Activated naive CD4-positive, alpha-beta T cell treated with anti-CD3 and anti-CD28 coated beads, Interleukin-2, amount 50 U/mL, for 72 hours (primary cell): ENCODE measurements at regions not wholly inside any gene's neighbourhood (a gene's known extent, or its start where the extent isn't known, plus 50 kb on each side); places are given as distances from the start of the nearest gene placed in this dataset.

Experiments
- ATAC-seq, 2 donors: fragments of 150-1000 bp; cut with Tn5 transposase; 2 replicates each; pipeline ENCODE4 v1.10.0; 2021; ENCODE audit warnings: mild to moderate bottlenecking in 2 of 2, moderate library complexity in 2 of 2
- DNase-seq, 2 donors: peaks; one replicate each; pipeline ENCODE4 v3.0.0; 2021 to 2022; ENCODE audit warnings: low spot score in 2 of 2
- H3K27ac Mint-ChIP-seq, 2 donors: one replicate each; pipeline ENCODE4 v1.8.0; 2022; ENCODE audit warnings: mild to moderate bottlenecking in 2 of 2, mixed read lengths in 2 of 2
- H3K36me3 Mint-ChIP-seq, 2 donors: one replicate each; pipeline ENCODE4 v1.8.0; 2022; ENCODE audit warnings: mixed read lengths in 2 of 2
- H3K9me3 Mint-ChIP-seq, 2 donors: one replicate each; pipeline ENCODE4 v1.8.0; 2022; ENCODE audit warnings: mixed read lengths in 2 of 2

DNA sequence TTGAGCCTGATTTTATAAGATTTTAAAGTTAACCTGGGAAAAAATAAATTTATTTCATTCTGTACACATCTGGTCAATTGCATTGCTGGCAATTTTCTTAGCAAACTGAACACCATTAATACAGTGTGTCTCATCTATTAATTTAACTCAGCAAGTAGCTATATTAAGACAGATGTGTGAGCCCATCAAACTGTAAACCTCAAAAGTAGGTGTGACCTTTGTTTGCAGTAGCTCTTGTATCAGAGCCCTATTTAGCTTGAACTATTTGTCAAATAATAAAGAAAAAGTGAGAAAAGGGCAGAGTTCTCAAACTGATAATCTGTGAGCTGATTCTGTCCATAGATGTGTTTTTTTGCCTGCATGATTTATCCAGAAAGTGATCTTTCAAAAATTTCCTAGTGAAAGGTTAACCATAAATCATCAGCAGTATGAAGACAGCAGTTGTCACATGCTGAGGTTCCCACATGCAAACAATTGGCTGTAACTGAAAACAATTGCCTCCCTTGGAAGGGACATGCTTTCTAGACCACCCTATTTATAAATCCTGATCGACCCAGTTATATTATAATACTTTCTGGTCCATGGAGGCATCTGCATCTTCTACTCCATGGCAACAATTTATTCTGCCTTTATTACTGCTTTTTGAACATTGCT lies 646.5 kb downstream of the NSUN3 start:
- ATAC-seq (no peak), DNase-seq (no peak)
- no peak overlapping the region for H3K27ac Mint-ChIP-seq
- H3K9me3 Mint-ChIP-seq = peaks cover 10 to 11% of the 10 kb centered on the region in 2 donors
- H3K36me3 Mint-ChIP-seq = no peaks in the 10 kb centered on the region

DNA sequence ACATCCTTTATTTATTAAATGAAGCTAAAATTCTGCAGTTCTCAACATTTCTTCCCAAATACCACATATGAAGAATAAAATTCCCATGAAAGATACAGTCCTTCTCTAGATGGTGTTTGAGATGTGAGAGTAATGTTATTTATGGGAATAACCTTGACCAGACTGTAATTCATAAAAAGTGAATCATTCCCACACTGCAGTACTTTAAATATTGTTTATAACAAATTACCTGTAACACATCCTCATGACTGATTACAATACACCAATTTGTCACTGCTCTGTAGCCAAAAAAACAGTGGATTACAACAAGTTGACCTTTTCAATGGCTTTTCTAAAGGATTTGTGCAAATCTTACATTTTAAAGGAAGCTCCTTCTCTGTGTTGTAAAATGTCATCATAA lies 651.3 kb downstream of the NSUN3 start:
- Mint-ChIP-seq H3K27ac (no peak overlapping the region), H3K9me3 (peaks cover 5 to 10% of the 10 kb centered on the region in 2 donors), H3K36me3 (no peaks in the 10 kb centered on the region)
- no peak for ATAC-seq
- no peak for DNase-seq

DNA sequence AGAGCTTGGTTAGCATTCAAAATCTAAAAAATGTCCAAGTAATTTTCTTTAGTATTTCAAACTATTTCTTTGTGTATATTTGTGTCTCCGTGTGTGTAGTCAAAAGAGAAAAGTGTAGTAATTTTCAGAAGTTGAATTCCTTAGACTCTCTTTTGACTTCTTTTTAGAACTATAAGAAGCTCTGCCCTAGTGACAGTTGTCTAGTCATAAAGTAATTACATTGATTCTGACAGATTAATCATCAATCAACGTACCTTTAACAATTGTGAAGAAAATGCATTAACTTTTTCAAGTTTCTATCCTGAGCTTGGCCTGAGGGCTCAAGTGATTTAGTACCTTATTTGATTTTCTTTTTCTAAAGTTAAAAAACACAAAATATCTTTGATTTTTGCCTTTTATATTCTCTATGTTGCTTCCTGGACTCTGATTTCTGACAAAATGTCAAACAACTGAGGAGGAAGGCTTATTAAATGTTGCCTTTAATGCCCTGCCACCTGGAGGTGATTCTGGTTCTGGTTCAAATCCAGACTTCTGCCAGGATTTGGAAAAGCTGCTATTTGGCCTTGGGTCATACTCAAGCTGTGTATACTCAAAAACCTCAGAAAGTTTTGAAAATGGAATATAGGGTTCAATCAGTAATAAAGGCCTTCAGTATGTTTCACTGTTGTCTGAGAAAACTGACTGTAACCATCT lies 653.6 kb downstream of the NSUN3 start:
- Mint-ChIP-seq H3K9me3 (peaks cover 5 to 14% of the 10 kb centered on the region in 2 donors), H3K27ac (no peak overlapping the region), H3K36me3 (no peaks in the 10 kb centered on the region)
- no peak for ATAC-seq
- no peak for DNase-seq

DNA sequence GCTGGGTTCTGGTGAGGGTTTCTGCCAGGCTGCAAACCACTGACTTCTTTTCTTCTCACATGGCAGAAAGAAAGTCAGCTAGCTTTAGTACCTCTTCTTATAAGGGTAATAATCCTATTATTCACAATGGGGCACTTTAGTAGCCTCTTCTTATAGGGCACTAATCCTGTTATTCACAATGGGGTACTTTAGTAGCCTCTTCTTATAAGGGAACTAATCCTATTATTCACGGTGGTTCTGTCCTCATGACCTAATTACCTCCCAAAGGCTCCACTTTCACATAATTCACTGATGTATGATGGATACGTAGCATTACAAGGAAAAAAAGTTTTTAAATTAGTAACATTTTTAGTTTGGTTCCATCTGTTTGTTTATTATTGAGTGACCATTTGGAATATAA lies 671.3 kb downstream of the NSUN3 start:
- ATAC-seq (no peak), DNase-seq (no peak)
- Mint-ChIP-seq H3K27ac (no peak overlapping the region), H3K9me3 (peaks cover 4 to 9% of the 10 kb centered on the region in 2 donors), H3K36me3 (no peaks in the 10 kb centered on the region)

DNA sequence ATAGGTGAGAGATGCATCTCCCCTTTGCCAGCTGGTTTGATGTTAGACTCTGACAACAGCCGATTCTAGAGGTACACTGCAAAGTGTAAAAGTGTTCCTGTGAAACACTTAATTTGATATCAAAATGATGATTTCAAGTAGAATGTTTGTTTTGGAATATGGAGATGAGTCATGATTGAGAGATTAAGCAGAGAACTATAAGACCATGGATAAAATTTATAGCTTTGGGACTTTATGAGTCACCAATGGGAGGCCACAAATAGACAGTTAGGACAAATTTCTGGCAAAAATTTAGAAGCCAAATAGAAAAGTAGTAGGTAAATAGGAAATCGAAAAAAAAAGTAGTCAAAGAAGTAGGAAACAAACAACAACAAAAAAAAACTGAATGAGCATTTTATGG lies 672.5 kb downstream of the NSUN3 start:
- no peaks in the 10 kb centered on the region for H3K36me3 Mint-ChIP-seq
- H3K9me3 Mint-ChIP-seq = peaks cover 4 to 9% of the 10 kb centered on the region in 2 donors
- DNase-seq (no peak), ATAC-seq (no peak)
- H3K27ac Mint-ChIP-seq = no peak overlapping the region

DNA sequence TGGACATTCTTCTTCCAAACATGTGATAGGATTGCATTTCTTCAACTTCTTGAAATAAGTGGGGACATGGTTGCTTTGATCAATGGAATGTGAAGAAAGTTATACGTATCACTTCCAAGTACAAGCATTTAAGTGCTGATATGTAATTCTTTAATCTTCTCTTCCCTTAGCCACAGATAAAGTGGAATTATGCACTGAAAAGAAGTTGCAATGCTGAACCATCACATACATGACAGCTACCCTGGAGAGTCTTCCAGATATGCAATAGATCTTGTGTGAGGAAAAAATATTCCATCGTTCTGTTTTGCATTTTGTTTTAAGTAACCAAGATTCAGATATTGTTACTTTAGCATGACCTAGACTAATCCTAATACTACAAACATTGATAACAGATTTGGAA lies 674.3 kb downstream of the NSUN3 start:
- H3K36me3 Mint-ChIP-seq = no peaks in the 10 kb centered on the region
- peaks cover 0 to 13% of the 10 kb centered on the region in 2 donors for H3K9me3 Mint-ChIP-seq
- ATAC-seq (no peak), DNase-seq (no peak)
- H3K27ac Mint-ChIP-seq = no peak overlapping the region

DNA sequence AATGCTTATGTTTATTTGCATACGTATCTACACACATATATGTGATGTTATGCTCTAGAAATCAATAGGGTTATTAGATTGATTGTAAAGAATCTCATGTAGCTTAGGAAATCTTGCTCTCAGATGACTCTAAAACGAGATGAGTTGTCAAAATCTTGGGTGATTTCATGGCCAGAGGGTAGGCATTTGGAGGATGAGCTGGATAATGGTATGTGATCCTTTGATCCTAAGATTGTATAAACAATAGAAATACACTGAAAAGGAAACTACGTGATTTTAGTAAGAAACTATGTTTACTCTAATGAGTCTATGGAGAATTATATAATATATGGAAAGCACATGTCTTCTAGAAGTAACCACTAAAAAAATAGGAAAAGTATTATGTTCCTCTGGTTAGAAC lies 676.6 kb downstream of the NSUN3 start:
- Mint-ChIP-seq H3K36me3 (no peaks in the 10 kb centered on the region), H3K9me3 (peaks cover 14 to 17% of the 10 kb centered on the region in 2 donors), H3K27ac (no peak overlapping the region)
- DNase-seq (no peak), ATAC-seq (no peak)

DNA sequence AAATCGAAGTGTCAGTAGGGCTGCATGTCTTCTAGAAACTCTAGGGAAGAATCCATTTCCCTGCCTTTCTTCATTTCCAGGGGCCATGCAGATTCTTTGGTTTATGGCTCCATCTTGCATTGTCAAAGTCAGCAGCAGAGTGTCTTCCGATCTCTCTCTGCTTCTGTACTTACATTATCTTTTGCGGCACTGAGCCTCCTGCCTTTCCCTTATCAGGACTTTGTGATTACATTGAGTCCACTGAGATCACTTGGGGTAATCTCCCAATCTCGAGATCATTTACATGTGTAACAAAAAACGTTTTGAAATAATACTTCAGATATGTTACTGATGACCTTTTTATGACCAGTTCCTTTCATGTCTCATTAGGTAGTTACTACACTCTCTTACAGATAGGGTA lies 695.9 kb downstream of the NSUN3 start:
- H3K27ac Mint-ChIP-seq = no peak overlapping the region
- no peaks in the 10 kb centered on the region for H3K36me3 Mint-ChIP-seq
- peaks cover 14 to 24% of the 10 kb centered on the region in 2 donors for H3K9me3 Mint-ChIP-seq
- DNase-seq (no peak), ATAC-seq (no peak)

DNA sequence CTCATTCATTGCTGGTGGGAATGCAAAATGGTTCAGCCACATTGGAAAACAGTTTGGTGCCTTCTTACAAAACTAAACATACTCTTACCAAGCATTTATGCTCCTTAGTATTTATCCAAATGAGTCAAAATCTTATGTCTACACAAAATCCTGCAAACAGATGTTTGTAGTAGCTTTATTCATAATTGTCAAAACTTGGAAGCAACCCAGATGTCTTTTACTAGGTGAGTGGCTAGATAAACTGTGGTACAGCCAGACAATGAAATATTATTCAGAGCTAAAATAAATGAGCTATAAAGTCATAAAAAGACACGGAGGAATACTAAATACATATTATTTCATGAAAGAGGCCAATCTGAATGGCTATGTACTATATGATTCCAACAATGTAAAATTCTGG lies 709.5 kb downstream of the NSUN3 start:
- peaks cover 7 to 9% of the 10 kb centered on the region in 2 donors for H3K9me3 Mint-ChIP-seq
- ATAC-seq (no peak), DNase-seq (no peak)
- H3K27ac Mint-ChIP-seq = no peak overlapping the region
- no peaks in the 10 kb centered on the region for H3K36me3 Mint-ChIP-seq

DNA sequence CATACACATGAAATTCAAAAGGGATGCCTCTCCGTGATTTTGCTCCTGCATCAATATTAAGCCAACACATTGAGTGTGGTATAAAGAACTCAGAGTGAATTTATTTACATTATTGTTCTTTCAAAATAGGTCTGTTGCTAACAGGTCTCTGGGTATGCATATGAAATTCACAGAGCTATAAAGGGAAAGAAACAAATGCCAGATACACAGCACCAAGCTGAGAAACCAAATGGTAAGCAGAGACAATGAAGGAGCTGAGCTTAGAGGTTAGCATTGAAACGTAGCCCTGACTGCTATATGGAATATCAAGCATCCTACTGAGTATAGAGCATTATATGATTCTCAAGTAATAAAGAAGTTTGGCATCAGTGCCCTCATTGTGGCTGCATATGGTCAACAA lies 712.9 kb downstream of the NSUN3 start:
- no peak for ATAC-seq
- DNase-seq = no peak
- Mint-ChIP-seq H3K9me3 (peaks cover 6 to 9% of the 10 kb centered on the region in 2 donors), H3K36me3 (no peaks in the 10 kb centered on the region), H3K27ac (no peak overlapping the region)

DNA sequence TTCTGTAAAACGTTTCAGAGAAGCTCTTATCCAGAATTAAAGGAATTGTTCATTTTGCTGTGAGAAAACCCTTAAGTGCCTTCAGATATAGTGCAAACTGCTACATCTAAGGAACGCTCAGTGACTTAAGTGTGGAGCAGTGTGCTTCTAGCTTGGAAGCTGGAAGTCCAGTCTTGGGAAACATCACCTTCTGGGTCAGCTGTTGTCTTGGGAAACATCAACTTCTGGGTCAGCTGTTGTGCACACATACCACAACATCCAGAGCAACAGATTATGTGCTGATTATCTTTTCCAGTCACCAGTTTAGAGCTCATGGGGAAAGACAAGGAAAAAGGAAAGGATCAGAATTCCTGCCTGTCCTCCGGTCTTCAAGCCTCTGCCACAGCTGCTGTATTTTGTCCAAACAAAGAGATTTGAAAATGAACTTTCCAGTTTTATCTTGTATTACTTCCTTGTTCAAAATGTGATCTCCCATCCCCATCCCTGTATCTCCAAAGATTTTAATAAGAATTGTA lies 713.6 kb downstream of the NSUN3 start:
- ATAC-seq = no peak
- Mint-ChIP-seq H3K9me3 (peaks cover 6 to 9% of the 10 kb centered on the region in 2 donors), H3K27ac (no peak overlapping the region), H3K36me3 (no peaks in the 10 kb centered on the region)
- DNase-seq = no peak

DNA sequence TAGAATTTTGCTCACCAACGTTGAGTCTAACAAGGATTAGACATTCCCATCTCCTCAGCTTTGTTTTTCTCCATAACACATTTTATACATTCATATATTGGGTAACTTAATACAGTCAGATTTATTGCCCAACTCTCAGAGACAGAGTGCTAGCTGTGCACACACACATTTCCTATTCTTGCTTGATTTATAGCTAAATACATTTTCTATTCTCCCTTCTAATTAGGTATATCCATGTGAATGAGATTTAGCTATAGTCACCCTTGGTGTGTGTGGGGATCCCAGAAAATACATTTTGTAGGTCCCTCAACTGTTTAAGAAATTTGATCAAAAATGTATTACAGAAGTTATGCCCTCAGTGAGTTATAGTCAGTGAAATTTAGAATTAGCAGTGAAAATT lies 715.4 kb downstream of the NSUN3 start:
- Mint-ChIP-seq H3K36me3 (no peaks in the 10 kb centered on the region), H3K27ac (no peak overlapping the region), H3K9me3 (peaks cover 9 to 10% of the 10 kb centered on the region in 2 donors)
- DNase-seq = no peak
- ATAC-seq = no peak

DNA sequence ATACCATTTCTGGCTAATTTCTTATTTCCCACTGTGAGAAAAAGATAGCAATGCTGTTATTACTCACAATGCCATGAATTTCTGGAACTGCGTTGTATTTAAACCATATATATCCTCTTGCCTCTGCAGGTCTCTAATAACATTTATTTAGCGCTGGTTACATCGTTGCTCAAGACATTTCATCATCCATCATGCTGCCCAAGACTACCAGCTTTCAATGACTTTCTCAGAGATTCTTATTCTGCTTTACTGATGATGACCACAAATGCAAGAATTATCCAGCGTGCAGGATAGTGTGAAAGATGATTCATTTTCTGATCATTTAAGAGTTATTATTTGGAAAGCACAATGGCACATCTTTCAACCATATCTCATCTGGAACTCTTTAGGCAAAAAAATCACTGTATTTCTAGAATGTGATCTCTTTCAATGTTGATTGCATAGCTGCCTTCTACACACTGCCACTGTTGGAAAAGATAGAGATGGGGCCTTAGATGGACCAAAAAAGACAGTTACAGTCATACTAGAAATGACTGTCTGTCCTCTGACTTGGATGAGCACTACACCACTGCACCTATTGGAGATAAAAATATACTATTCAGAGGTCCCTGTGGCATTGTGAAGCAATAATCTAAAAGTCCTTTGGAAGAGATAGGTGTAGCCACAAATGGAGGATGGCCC lies 716.1 kb downstream of the NSUN3 start:
- no peak overlapping the region for H3K27ac Mint-ChIP-seq
- H3K36me3 Mint-ChIP-seq = no peaks in the 10 kb centered on the region
- peaks cover 9 to 10% of the 10 kb centered on the region in 2 donors for H3K9me3 Mint-ChIP-seq
- DNase-seq (no peak), ATAC-seq (no peak)

DNA sequence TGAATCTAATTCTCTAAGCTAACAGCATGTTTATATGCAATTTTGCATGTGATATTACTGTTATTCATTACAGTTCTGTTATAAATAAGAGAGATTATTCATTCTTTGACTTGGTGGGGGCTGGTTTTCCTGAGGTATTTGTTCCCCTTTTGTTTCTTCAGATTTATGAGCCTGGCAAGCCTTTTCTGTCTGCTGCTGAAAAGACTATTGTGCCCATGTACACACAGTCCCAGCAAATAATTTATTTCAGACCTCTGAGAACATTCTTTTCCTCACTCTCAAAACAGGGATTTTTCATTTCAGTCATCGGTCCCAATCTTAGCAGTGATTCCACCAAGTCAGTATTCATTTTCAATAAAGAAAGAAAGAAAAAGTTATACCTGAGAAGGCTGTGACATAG lies 716.8 kb downstream of the NSUN3 start:
- ATAC-seq = no peak
- Mint-ChIP-seq H3K36me3 (no peaks in the 10 kb centered on the region), H3K27ac (no peak overlapping the region), H3K9me3 (peaks cover 9 to 10% of the 10 kb centered on the region in 2 donors)
- DNase-seq = no peak

DNA sequence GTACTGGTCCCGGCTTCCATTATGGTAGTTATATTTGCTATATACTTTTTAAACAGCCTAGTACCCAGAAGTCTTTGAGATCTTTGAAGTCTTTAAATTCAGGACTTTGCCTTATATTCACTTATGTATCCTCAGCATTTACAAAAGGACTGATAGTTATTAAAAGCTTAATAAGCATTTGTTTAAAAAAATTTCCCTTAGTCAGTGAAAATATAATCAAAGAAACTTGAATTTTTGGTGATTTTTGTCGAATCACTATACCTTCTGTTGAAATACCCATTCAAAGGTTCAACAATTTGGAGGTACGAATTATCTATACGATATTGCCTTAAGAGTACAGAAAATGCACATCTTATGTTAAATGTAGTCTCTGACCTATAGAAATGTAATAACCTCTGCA lies 721.4 kb downstream of the NSUN3 start:
- Mint-ChIP-seq H3K9me3 (peaks cover 0 to 5% of the 10 kb centered on the region in 2 donors), H3K36me3 (no peaks in the 10 kb centered on the region), H3K27ac (no peak overlapping the region)
- ATAC-seq = no peak
- no peak for DNase-seq

DNA sequence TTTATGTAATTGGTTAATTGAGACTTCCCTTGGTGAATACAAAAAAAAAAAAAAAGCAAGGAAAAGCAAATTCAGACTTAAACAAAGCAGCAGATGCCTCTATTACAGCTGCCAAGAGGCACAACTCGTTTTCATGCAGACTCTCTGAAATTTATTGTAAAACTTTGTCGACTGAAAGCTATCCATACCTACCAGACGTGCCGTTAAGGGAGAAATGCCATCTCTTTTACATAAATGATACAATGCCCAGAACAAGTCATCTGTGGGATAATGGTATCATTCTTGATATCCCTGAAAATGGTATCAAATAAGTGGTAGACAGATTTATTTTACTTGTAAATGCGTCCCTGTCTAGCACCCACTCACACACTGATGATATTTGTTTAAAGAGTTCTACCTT lies 724.2 kb downstream of the NSUN3 start:
- H3K36me3 Mint-ChIP-seq = no peaks in the 10 kb centered on the region
- ATAC-seq = no peak
- peaks cover 0 to 9% of the 10 kb centered on the region in 2 donors for H3K9me3 Mint-ChIP-seq
- no peak for DNase-seq
- no peak overlapping the region for H3K27ac Mint-ChIP-seq

DNA sequence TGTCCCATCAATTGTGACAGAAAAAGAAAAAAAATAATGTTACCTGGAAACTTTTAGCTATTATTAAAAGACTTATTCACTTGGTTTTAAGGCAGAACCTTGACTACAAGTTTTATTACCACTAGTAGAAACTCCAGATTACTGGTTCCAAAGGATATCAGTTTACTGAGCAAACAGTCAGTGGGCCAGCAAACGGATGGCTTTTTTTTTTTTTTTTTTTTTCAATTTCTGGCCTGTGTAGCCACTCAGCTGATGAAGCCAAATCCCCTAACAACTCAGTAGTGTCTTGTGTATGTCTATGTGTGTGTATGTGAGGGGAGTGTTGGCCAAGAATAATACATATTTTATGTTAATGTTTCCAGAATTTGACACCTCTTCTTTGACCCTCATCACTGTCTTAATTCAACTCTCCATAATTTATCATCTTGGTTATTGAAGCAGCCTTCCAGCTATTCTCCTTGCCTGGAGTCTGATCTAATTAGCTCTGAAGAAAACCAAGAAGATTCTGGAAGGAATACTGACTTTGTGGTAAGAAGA lies 724.9 kb downstream of the NSUN3 start:
- H3K27ac Mint-ChIP-seq = no peak overlapping the region
- ATAC-seq = no peak
- H3K9me3 Mint-ChIP-seq = peaks cover 4 to 11% of the 10 kb centered on the region in 2 donors
- no peaks in the 10 kb centered on the region for H3K36me3 Mint-ChIP-seq
- DNase-seq = no peak
